Activated T-cell treated with anti-CD3 and anti-CD28 coated beads, Interleukin-2, amount 50 U/mL, for 48 hours (primary cell): ENCODE measurements at regions not wholly inside any gene's neighbourhood (a gene's known extent, or its start where the extent isn't known, plus 50 kb on each side); places are given as distances from the start of the nearest gene placed in this dataset.
"Not testable (repeated sequence)": the region's sequence is repeated elsewhere in the genome, so short reads cannot be mapped to it uniquely, and the experiment has no call there.

Experiments
- DNase-seq, 2 experiments: peaks; one replicate each; pipeline ENCODE4 v3.0.0-alpha.2; 2020

GRCh38 chr1:194774535-194774934, 1588.1 kb upstream of the B3GALT2 start:
- no peak for DNase-seq

GRCh38 chr1:194755241-194755994, 1569.0 kb upstream of the B3GALT2 start:
- DNase-seq = no peak

- not testable (repeated sequence) for DNase-seq
These were observed 1552.4 kb upstream of the B3GALT2 start for GRCh38 chr1:194738843-194739242.

- no peak for DNase-seq
These were observed 1548.6 kb upstream of the B3GALT2 start for GRCh38 chr1:194734970-194735369.

- DNase-seq = no peak
These were observed 1544.6 kb upstream of the B3GALT2 start for GRCh38 chr1:194731025-194731424.

- DNase-seq = no peak
These were observed 1543.9 kb upstream of the B3GALT2 start for GRCh38 chr1:194730304-194730703.

GRCh38 chr1:194723067-194723466, 1536.7 kb upstream of the B3GALT2 start:
- DNase-seq = no peak

- no peak for DNase-seq
These were observed 1531.5 kb upstream of the B3GALT2 start for GRCh38 chr1:194717941-194718340.

- no peak for DNase-seq
These were observed 1530.9 kb upstream of the B3GALT2 start for GRCh38 chr1:194717334-194717733.

GRCh38 chr1:194710671-194711070, 1524.3 kb upstream of the B3GALT2 start:
- no peak for DNase-seq

GRCh38 chr1:194709439-194709838, 1523.0 kb upstream of the B3GALT2 start:
- no peak for DNase-seq

- DNase-seq = no peak
These were observed 1520.7 kb upstream of the B3GALT2 start for GRCh38 chr1:194707074-194707473.

GRCh38 chr1:194705123-194705854, 1518.9 kb upstream of the B3GALT2 start:
- no peak for DNase-seq

- no peak for DNase-seq
These were observed 1512.5 kb upstream of the B3GALT2 start for GRCh38 chr1:194698908-194699318.

- DNase-seq = no peak
These were observed 1506.8 kb upstream of the B3GALT2 start for GRCh38 chr1:194693244-194693643.

- no peak for DNase-seq
These were observed 1498.2 kb upstream of the B3GALT2 start for GRCh38 chr1:194684636-194685035.

GRCh38 chr1:194658090-194658439, 1471.7 kb upstream of the B3GALT2 start:
- no peak for DNase-seq

GRCh38 chr1:194654956-194655355, 1468.5 kb upstream of the B3GALT2 start:
- no peak for DNase-seq

- no peak for DNase-seq
These were observed 1467.0 kb upstream of the B3GALT2 start for GRCh38 chr1:194653385-194653784.

- no peak for DNase-seq
These were observed 1460.7 kb upstream of the B3GALT2 start for GRCh38 chr1:194647118-194647517.

GRCh38 chr1:194644528-194644927, 1458.1 kb upstream of the B3GALT2 start:
- no peak for DNase-seq

GRCh38 chr1:194640322-194640721, 1453.9 kb upstream of the B3GALT2 start:
- no peak for DNase-seq

GRCh38 chr1:194629011-194629410, 1442.6 kb upstream of the B3GALT2 start:
- DNase-seq = no peak

- no peak for DNase-seq
These were observed 1438.4 kb upstream of the B3GALT2 start for GRCh38 chr1:194624833-194625232.

GRCh38 chr1:194618101-194618500, 1431.7 kb upstream of the B3GALT2 start:
- DNase-seq = no peak
